Testis (tissue), 2 donors: ENCODE measurements at regions not wholly inside any gene's neighbourhood (a gene's known extent, or its start where the extent isn't known, plus 50 kb on each side); places are given as distances from the start of the nearest gene placed in this dataset.

Experiments
- DNase-seq: peaks from one replicate; pipeline ENCODE4 v3.0.0-alpha.2; 2019
- H3K27ac ChIP-seq, 2 donors: fragments of 200-600 bp; sonication (generic); one replicate each; pipeline ENCODE4 v1.5.1; 2019
- H3K27me3 ChIP-seq: fragments of 200-600 bp; sonication (generic); one replicate; pipeline ENCODE4 v1.5.1; 2019
- H3K36me3 ChIP-seq: fragments of 200-600 bp; sonication (generic); one replicate; pipeline ENCODE4 v1.5.1; 2017; ENCODE audit warnings: low read depth; ENCODE audit errors: missing control alignments
- H3K4me1 ChIP-seq: fragments of 200-600 bp; sonication (generic); one replicate; pipeline ENCODE4 v1.5.1; 2019
- H3K4me3 ChIP-seq, 2 donors: fragments of 200-600 bp; sonication (generic); one replicate each; pipeline ENCODE4 v1.5.1; 2017 to 2019
- H3K9me3 ChIP-seq: fragments of 200-600 bp; sonication (generic); one replicate; pipeline ENCODE4 v1.5.1; 2017
- CTCF ChIP-seq, 3 experiments: fragments of 450-650 bp in 2 of 3; fragments of 200-600 bp in 1 of 3; sonication (generic) in 1 of 3; IDR thresholded peaks; one replicate each; pipeline ENCODE4 v1.5.1; 2016 to 2019; ENCODE audit warnings: antibody characterized with exemption in 3 of 3, mild to moderate bottlenecking in 2 of 3, moderate library complexity in 1 of 3
- POLR2A ChIP-seq: fragments of 450-650 bp; IDR thresholded peaks from one replicate; pipeline ENCODE4 v1.6.1; 2017; ENCODE audit warnings: antibody characterized with exemption, mild to moderate bottlenecking, moderate library complexity
- WGBS, 2 donors: methylation state at CpG; one replicate each; pipeline ENCODE4 v1.1.5; 2018; 5-methylcytosine and 5-hydroxymethylcytosine counted together
- intact Hi-C: fragments of 100-400 bp; cut with DNase I; formaldehyde crosslinking; loops from one replicate; pipeline ENCODE4 v1.15.1; 2023; ENCODE audit warnings: low total_unique reads

- peak overlapping the region; percentile 57 to 79 for H3K27ac ChIP-seq
- peak; percentile 37 for DNase-seq
- intact Hi-C loops = no loop called here
- H3K36me3 ChIP-seq = no peaks in the 10 kb centered on the region
- H3K4me3 ChIP-seq = peak overlapping the region; percentile 67 to 70
- WGBS, 2 donors = 1 to 4% methylated on average over 21 of the region's 21 CpGs
- TF ChIP-seq POLR2A (no peak), CTCF (IDR thresholded peaks at IDR 0.05) (no peak)
- H3K4me1 ChIP-seq = no peaks in the 10 kb centered on the region
- no peaks in the 10 kb centered on the region for H3K27me3 ChIP-seq
- no peaks in the 10 kb centered on the region for H3K9me3 ChIP-seq
Observed at GRCh38 chr6:27178407-27178730, 69.1 kb upstream of the PRSS16 start.

GRCh38 chr6:27178860-27179259 lies 68.6 kb upstream of the PRSS16 start:
- DNase-seq = no peak
- no peak for TF ChIP-seq POLR2A
- no peak for TF ChIP-seq CTCF (IDR thresholded peaks at IDR 0.05)
- H3K4me1 ChIP-seq = no peaks in the 10 kb centered on the region
- peak overlapping the region in 1 of 2 donors; percentile 67 for H3K4me3 ChIP-seq
- WGBS, 2 donors = 29 to 52% methylated on average over 15 of the region's 15 CpGs
- H3K27me3 ChIP-seq = no peaks in the 10 kb centered on the region
- H3K36me3 ChIP-seq = no peaks in the 10 kb centered on the region
- intact Hi-C loops = no loop called here
- H3K27ac ChIP-seq = no peak overlapping the region
- H3K9me3 ChIP-seq = no peaks in the 10 kb centered on the region

GRCh38 chr6:27183060-27183832 lies 64.3 kb upstream of the PRSS16 start:
- Histone ChIP-seq H3K36me3 (no peaks in the 10 kb centered on the region), H3K4me3 (no peak overlapping the region), H3K27me3 (no peaks in the 10 kb centered on the region), H3K9me3 (no peaks in the 10 kb centered on the region), H3K27ac (no peak overlapping the region), H3K4me1 (no peaks in the 10 kb centered on the region)
- intact Hi-C loops = no loop called here
- 79 to 87% methylated on average over 9 of the region's 9 CpGs for WGBS, 2 donors
- no peak for TF ChIP-seq POLR2A
- no peak for TF ChIP-seq CTCF (IDR thresholded peaks at IDR 0.05)
- no peak for DNase-seq

GRCh38 chr6:27187231-27188060 lies 60.1 kb upstream of the PRSS16 start:
- peak; percentile 46 for DNase-seq
- WGBS, 2 donors = 7 to 10% methylated on average over 13 of the region's 13 CpGs
- Histone ChIP-seq H3K9me3 (no peaks in the 10 kb centered on the region), H3K4me3 (peak overlapping the region; percentile 48 to 64), H3K4me1 (no peaks in the 10 kb centered on the region), H3K27me3 (no peaks in the 10 kb centered on the region), H3K27ac (peak overlapping the region; percentile 64 to 80), H3K36me3 (no peaks in the 10 kb centered on the region)
- TF ChIP-seq POLR2A (no peak), CTCF (IDR thresholded peaks at IDR 0.05) (no peak)
- intact Hi-C loops = no loop called here
